ENCODE measurements at regions not wholly inside any gene's neighbourhood (a gene's known extent, or its start where the extent isn't known, plus 50 kb on each side); places are given as distances from the start of the nearest gene placed in this dataset.
"Not testable (repeated sequence)": the region's sequence is repeated elsewhere in the genome, so short reads cannot be mapped to it uniquely, and the experiment has no call there.

DNA sequence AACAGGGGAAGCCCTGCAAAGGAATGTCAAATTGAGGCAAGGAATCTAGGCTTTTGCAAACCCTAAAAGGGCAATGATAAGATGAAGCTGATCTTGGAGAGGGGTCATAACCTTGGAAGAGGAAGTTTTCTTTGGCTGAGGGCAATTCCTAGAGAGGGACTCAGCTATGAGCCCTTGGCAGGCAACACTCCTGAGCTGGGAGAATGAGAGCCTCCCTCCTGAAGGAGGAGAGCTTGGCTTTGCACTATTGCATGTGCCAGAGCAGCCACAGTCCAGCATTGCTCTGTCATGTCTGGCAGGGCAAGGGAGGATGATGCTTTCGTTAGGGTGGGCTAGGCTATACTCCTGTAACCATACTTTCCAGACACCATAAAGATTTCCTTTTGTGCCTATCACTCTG is 299.4 kb upstream of the NPSR1 start:
- H3K27me3 Mint-ChIP-seq; H3K36me3 Mint-ChIP-seq; ATAC-seq; H3K4me3 Mint-ChIP-seq; CTCF ChIA-PET; H3K27ac Mint-ChIP-seq; H3K9me3 Mint-ChIP-seq (ENCODE audit: low read depth); DNase-seq; H3K4me1 Mint-ChIP-seq: not testable (repeated sequence)

GRCh38 chr7:34361663-34362250 is 296.3 kb upstream of the NPSR1 start:
- CTCF ChIA-PET: no interaction called here
- Mint-ChIP-seq H3K4me3 (no peak overlapping the region), H3K27ac (no peak overlapping the region), H3K27me3 (no peaks in the 10 kb centered on the region), H3K4me1 (no peaks in the 10 kb centered on the region), H3K9me3 (ENCODE audit: low read depth) (no peaks in the 10 kb centered on the region), H3K36me3 (no peaks in the 10 kb centered on the region)
- DNase-seq (no peak), ATAC-seq (no peak)

DNA sequence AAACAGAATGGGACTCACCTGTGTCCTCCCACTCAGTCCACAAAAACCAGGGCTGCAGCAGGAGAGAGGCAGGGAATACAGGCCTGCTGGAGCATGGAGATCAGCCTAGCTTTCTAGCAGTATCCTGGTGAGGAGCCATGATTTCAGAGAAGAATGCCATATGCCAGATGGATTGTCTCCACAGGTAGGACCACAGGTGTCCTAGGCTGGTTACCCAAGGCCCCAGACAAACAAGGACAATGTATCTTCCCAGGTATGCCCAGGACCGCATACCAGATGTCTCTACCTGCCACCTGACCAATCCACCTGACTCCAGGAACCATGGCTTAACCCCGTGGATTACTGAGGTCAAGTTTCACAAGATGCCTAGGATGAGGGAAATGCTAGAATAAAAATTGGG is 295.4 kb upstream of the NPSR1 start:
- ATAC-seq (no peak), DNase-seq (no peak)
- Mint-ChIP-seq H3K4me3 (no peak overlapping the region), H3K36me3 (no peaks in the 10 kb centered on the region), H3K27ac (no peak overlapping the region), H3K27me3 (no peaks in the 10 kb centered on the region), H3K4me1 (no peaks in the 10 kb centered on the region), H3K9me3 (ENCODE audit: low read depth) (no peaks in the 10 kb centered on the region)
- CTCF ChIA-PET: no interaction called here

GRCh38 chr7:34364130-34364529 is 293.9 kb upstream of the NPSR1 start:
- ATAC-seq (no peak), DNase-seq (no peak)
- Mint-ChIP-seq H3K27me3 (no peaks in the 10 kb centered on the region), H3K27ac (no peak overlapping the region), H3K4me1 (no peaks in the 10 kb centered on the region), H3K4me3 (no peak overlapping the region), H3K9me3 (ENCODE audit: low read depth) (no peaks in the 10 kb centered on the region), H3K36me3 (no peaks in the 10 kb centered on the region)
- CTCF ChIA-PET: no interaction called here

DNA sequence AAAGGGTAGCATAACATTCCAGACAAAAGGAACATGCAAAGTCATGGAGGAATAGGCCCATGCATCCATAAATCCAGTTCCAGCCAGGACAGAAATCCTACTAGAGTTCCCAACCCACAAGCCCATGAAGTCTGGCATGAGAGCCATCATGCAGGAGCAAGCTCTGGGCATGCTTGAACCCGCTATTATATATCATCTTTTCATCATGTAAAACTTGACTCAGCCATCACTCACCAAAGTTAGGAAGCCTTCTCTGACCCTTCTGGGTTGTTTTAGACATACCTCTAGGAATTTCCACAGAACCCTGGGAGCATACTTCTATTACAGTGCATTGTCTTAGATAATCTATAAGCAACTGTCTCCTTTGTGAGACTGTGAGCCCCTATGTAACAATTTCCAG is 293.0 kb upstream of the NPSR1 start:
- no peaks in the 10 kb centered on the region for H3K9me3 Mint-ChIP-seq (ENCODE audit: low read depth)
- H3K27me3 Mint-ChIP-seq: no peaks in the 10 kb centered on the region
- H3K4me3 Mint-ChIP-seq: no peak overlapping the region
- no peak overlapping the region for H3K27ac Mint-ChIP-seq
- H3K36me3 Mint-ChIP-seq: no peaks in the 10 kb centered on the region
- H3K4me1 Mint-ChIP-seq: no peaks in the 10 kb centered on the region
- no peak for ATAC-seq
- DNase-seq: no peak
- CTCF ChIA-PET: no interaction called here

- Mint-ChIP-seq H3K36me3 (no peaks in the 10 kb centered on the region), H3K4me1 (no peaks in the 10 kb centered on the region), H3K27ac (no peak overlapping the region), H3K4me3 (no peak overlapping the region), H3K9me3 (ENCODE audit: low read depth) (no peaks in the 10 kb centered on the region), H3K27me3 (no peaks in the 10 kb centered on the region)
- DNase-seq: no peak
- CTCF ChIA-PET: no interaction called here
- no peak for ATAC-seq
These were observed 292.4 kb upstream of the NPSR1 start for GRCh38 chr7:34365611-34366010.

DNA sequence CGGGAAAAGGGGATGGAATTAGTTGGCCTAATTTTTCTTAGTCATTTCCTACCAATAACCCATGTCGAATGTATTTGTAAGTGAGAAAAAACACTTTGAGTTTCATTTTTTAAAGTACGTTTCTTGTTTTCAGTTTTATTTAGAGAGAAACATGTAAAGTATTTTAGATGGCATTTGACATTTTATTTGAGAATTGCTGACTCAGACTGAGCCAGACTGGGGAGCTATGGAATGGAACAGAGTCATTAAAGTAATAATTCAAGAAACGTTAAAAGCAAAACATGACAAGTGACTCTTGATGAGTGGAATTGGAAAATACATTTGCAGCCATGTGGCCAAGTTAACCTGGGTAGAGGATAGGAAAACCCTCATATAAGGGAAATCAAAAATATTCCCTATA is 286.1 kb upstream of the NPSR1 start:
- H3K4me3 Mint-ChIP-seq: no peak overlapping the region
- CTCF ChIA-PET: no interaction called here
- H3K36me3 Mint-ChIP-seq: no peaks in the 10 kb centered on the region
- peaks cover 2% of the 10 kb centered on the region for H3K9me3 Mint-ChIP-seq (ENCODE audit: low read depth)
- no peak overlapping the region for H3K27ac Mint-ChIP-seq
- DNase-seq (no peak), ATAC-seq (no peak)
- no peaks in the 10 kb centered on the region for H3K27me3 Mint-ChIP-seq
- no peaks in the 10 kb centered on the region for H3K4me1 Mint-ChIP-seq

DNA sequence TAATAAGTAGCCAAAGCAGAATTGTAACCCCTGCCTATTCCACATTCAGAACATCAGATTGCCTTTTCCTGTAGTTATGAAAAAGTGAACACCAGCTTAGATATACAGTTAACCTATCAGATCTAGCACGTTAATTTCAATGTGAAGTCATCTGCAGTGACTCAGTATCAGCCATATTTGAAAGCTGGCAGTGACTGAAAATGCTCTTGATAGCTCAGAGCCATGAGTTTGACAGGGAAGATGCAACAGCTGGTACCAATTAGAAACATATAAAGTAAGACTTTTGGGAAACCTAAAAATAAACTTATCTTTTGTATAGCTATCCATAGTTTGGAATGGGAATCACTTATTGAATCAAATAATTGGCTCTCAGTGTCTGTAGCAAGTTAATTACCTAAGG is 284.1 kb upstream of the NPSR1 start:
- CTCF ChIA-PET: no interaction called here
- Mint-ChIP-seq H3K4me3 (no peak overlapping the region), H3K27me3 (no peaks in the 10 kb centered on the region), H3K4me1 (no peaks in the 10 kb centered on the region), H3K36me3 (no peaks in the 10 kb centered on the region), H3K9me3 (ENCODE audit: low read depth) (peaks cover 2% of the 10 kb centered on the region), H3K27ac (no peak overlapping the region)
- DNase-seq (no peak), ATAC-seq (no peak)

GRCh38 chr7:34382166-34382893 is 275.7 kb upstream of the NPSR1 start:
- CTCF ChIA-PET: no interaction called here
- H3K4me1 Mint-ChIP-seq: no peaks in the 10 kb centered on the region
- DNase-seq (no peak), ATAC-seq (no peak)
- H3K9me3 Mint-ChIP-seq (ENCODE audit: low read depth): peaks cover 7% of the 10 kb centered on the region
- H3K36me3 Mint-ChIP-seq: no peaks in the 10 kb centered on the region
- no peak overlapping the region for H3K27ac Mint-ChIP-seq
- H3K4me3 Mint-ChIP-seq: no peak overlapping the region
- H3K27me3 Mint-ChIP-seq: no peaks in the 10 kb centered on the region

DNA sequence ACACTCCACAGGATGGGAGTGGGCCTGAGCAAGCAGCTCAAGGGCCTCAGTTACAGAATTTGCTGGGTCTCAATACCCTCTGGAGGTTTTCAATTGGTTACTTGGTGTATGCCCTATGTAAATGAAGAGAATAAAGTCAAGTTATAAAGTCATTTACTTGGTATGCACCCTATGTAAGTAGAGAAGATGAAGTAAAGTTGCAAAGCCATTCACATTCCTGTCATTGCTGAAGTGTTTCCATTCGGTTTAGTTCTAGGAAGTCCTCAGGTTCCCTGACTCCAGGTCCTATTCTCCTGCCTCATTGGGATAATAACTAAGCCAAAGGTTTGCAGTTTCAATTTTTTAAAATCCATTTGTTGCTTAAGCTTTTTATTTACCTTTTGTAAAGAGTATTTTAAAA is 272.6 kb upstream of the NPSR1 start:
- Mint-ChIP-seq H3K4me1 (no peaks in the 10 kb centered on the region), H3K27ac (no peak overlapping the region), H3K4me3 (no peak overlapping the region), H3K9me3 (ENCODE audit: low read depth) (peaks cover 7% of the 10 kb centered on the region), H3K27me3 (no peaks in the 10 kb centered on the region), H3K36me3 (no peaks in the 10 kb centered on the region)
- DNase-seq (no peak), ATAC-seq (no peak)
- CTCF ChIA-PET: no interaction called here

DNA sequence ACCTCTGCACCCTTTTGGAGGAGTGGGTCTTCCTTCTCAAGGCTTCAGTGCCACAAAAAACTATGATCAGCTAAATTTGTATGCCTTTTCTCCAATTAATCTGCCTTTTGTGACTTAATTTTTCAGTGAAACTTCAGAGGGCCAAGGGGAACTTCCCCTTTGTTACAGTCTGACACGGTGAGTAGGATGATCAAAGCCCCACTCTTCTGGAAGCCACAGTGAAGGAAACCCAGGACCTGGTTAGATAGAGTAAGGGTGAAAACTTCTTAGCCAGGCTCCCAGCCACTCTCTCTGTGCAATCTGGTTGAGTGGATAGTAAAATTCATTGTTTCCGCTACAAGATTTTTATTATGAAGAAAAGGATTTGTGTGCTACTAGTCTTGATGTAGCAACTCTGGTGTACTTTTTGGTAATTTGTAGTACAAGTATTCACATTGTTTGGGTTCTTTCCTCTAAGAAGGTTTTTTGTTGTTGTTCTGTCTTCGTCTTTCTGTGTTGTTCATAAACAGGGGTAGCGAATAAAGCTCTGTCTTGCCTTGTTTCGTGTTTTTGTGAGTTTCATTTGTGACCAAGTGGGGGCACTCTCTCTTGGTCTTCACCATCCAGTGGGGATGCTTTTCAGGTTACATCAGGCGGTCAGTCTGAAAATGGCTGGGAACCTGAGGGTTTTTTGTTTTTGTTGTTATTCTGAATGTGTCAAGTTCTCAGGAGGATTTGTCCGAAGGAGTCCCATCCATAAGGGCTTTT is 268.5 kb upstream of the NPSR1 start:
- Mint-ChIP-seq H3K36me3 (no peaks in the 10 kb centered on the region), H3K27me3 (no peaks in the 10 kb centered on the region), H3K9me3 (ENCODE audit: low read depth) (no peaks in the 10 kb centered on the region), H3K27ac (no peak overlapping the region), H3K4me3 (no peak overlapping the region), H3K4me1 (no peaks in the 10 kb centered on the region)
- no peak for DNase-seq
- ATAC-seq: no peak
- CTCF ChIA-PET: no interaction called here

GRCh38 chr7:34390103-34390502 is 267.9 kb upstream of the NPSR1 start:
- Mint-ChIP-seq H3K36me3 (no peaks in the 10 kb centered on the region), H3K9me3 (ENCODE audit: low read depth) (no peaks in the 10 kb centered on the region), H3K27me3 (no peaks in the 10 kb centered on the region), H3K27ac (no peak overlapping the region), H3K4me3 (no peak overlapping the region), H3K4me1 (no peaks in the 10 kb centered on the region)
- CTCF ChIA-PET: no interaction called here
- no peak for ATAC-seq
- no peak for DNase-seq

DNA sequence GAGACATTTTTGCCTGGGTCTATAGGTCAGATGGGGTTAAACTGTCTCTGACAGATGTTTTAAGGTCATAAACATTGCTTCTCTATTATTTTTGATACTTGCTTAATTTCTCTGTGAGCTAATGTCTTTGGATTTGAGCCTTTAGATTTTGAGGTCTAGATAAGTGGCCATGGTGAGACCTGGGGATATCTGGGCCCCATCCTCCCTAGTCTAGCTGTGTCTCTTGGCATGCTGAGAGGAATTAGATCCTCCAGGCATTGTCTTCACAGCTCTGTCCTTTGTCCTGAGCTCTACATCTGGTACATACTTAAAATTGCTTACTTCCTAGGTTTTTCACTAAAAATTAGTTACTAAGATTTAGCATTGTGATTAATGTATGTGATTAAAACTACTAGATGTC is 265.0 kb upstream of the NPSR1 start:
- H3K4me3 Mint-ChIP-seq: no peak overlapping the region
- ATAC-seq (no peak), DNase-seq (no peak)
- H3K27ac Mint-ChIP-seq: no peak overlapping the region
- H3K36me3 Mint-ChIP-seq: no peaks in the 10 kb centered on the region
- no peaks in the 10 kb centered on the region for H3K9me3 Mint-ChIP-seq (ENCODE audit: low read depth)
- H3K27me3 Mint-ChIP-seq: no peaks in the 10 kb centered on the region
- CTCF ChIA-PET: no interaction called here
- no peaks in the 10 kb centered on the region for H3K4me1 Mint-ChIP-seq

GRCh38 chr7:34396437-34397064 is 261.5 kb upstream of the NPSR1 start:
- ATAC-seq (no peak), DNase-seq (no peak)
- Mint-ChIP-seq H3K27ac (no peak overlapping the region), H3K27me3 (no peaks in the 10 kb centered on the region), H3K4me1 (no peaks in the 10 kb centered on the region), H3K36me3 (no peaks in the 10 kb centered on the region), H3K4me3 (no peak overlapping the region), H3K9me3 (ENCODE audit: low read depth) (no peaks in the 10 kb centered on the region)
- CTCF ChIA-PET: no interaction called here
